Spleen (tissue), 11 donors: ENCODE measurements at regions not wholly inside any gene's neighbourhood (a gene's known extent, or its start where the extent isn't known, plus 50 kb on each side); places are given as distances from the start of the nearest gene placed in this dataset.

Experiments used
- DNase-seq: peaks from one replicate; pipeline ENCODE4 v3.0.0-alpha.2; 2020
- H3K27ac ChIP-seq, 8 donors: fragments of 200-600 bp; sonication (generic) in 7 of 8; 1 replicate in 4 of 8; 2 replicates in 4 of 8; pipeline versions ENCODE4 v1.5.0 to v1.8.0; 2016 to 2021; ENCODE audit warnings: inconsistent platforms in 4 of 8, mild to moderate bottlenecking in 4 of 8, moderate library complexity in 1 of 8
- H3K27me3 ChIP-seq, 7 donors: fragments of 200-600 bp; sonication (generic) in 6 of 7; replicated peaks in 1 of 7; 1 replicate in 4 of 7; 2 replicates in 3 of 7; pipeline versions ENCODE4 v1.5.0 to v1.8.0; 2016 to 2021; ENCODE audit warnings: inconsistent platforms in 3 of 7, mild to moderate bottlenecking in 1 of 7
- H3K36me3 ChIP-seq, 6 donors: fragments of 200-600 bp; sonication (generic) in 5 of 6; 1 replicate in 4 of 6; 2 replicates in 2 of 6; pipeline versions ENCODE4 v1.5.0 to v1.8.0; 2016 to 2021; ENCODE audit warnings: inconsistent platforms in 2 of 6
- H3K4me1 ChIP-seq, 6 donors: fragments of 200-600 bp; sonication (generic) in 5 of 6; 1 replicate in 3 of 6; 2 replicates in 3 of 6; pipeline versions ENCODE4 v1.5.0 to v1.8.0; 2016 to 2021; ENCODE audit warnings: inconsistent platforms in 3 of 6
- H3K4me3 ChIP-seq, 8 donors: fragments of 200-600 bp; sonication (generic) in 7 of 8; 1 replicate in 4 of 8; 2 replicates in 4 of 8; pipeline versions ENCODE4 v1.5.0 to v1.8.0; 2016 to 2021; ENCODE audit warnings: inconsistent platforms in 4 of 8, mild to moderate bottlenecking in 4 of 8, moderate library complexity in 2 of 8
- H3K9me3 ChIP-seq, 8 donors: fragments of 200-600 bp; sonication (generic) in 7 of 8; 1 replicate in 4 of 8; 2 replicates in 4 of 8; pipeline versions ENCODE4 v1.5.0 to v1.8.0; 2016 to 2021; ENCODE audit warnings: inconsistent platforms in 4 of 8
- CTCF ChIP-seq, 11 experiments: fragments of 200-600 bp in 7 of 11; fragments of 450-650 bp in 4 of 11; sonication (generic) in 4 of 11; IDR thresholded peaks in 8 of 11; conservative IDR thresholded peaks in 3 of 11; 1 replicate in 7 of 11; 2 replicates in 4 of 11; pipeline versions ENCODE4 v1.4.0 to v1.8.0; 2016 to 2021; ENCODE audit warnings: antibody characterized with exemption in 11 of 11, inconsistent platforms in 4 of 11, mild to moderate bottlenecking in 1 of 11
- POLR2A ChIP-seq, 3 donors: fragments of 450-650 bp; IDR thresholded peaks; one replicate each; pipeline ENCODE4 v1.5.1; 2017; ENCODE audit warnings: antibody characterized with exemption in 3 of 3, mild to moderate bottlenecking in 1 of 3
- POLR2AphosphoS5 ChIP-seq, 3 donors: sonication (generic); formaldehyde crosslinking; IDR thresholded peaks; one replicate each; pipeline ENCODE4 v1.5.1; 2017; ENCODE audit warnings: antibody characterized with exemption in 3 of 3
- WGBS, 5 donors: extraction: QIAGEN DNeasy Blood & Tissue Kit in 3 of 5; methylation state at CpG; one replicate each; pipeline versions ENCODE4 v1.1.5 to v1.1.7; 2013 to 2018; 5-methylcytosine and 5-hydroxymethylcytosine counted together
- intact Hi-C: fragments of 100-400 bp; cut with DNase I; formaldehyde crosslinking; loops from one replicate; pipeline ENCODE4 v1.15.0; 2023; ENCODE audit warnings: low total_unique reads
- donor health status: healthy with polysubstance abuse.
- donor health status: DM: no; HTN: no; CAD: no; lungs with moderate emphysema.
- donor health status: DM: no; HTN: no; CAD: no.
- donor health status: Bipolar disorder and iron deficiency.
- donor health status: healthy.
- donor health status: DM: no; HTN: no; CAD: no.
- donor health status: DM: yes; HTN: yes; CAD: no.

- no peak overlapping the region for H3K4me3 ChIP-seq
- H3K9me3 ChIP-seq = peaks cover 0 to 17% (median 11%) of the 10 kb centered on the region in 8 donors
- intact Hi-C loops = no loop called here
- no peak overlapping the region for H3K27ac ChIP-seq
- H3K27me3 ChIP-seq = peaks cover 0 to 28% (median 0%) of the 10 kb centered on the region in 7 donors
- H3K4me1 ChIP-seq = peaks cover 0 to 10% (median 6%) of the 10 kb centered on the region in 6 donors
- no peaks in the 10 kb centered on the region for H3K36me3 ChIP-seq
- WGBS, 5 donors = 78 to 88% (median 85%) methylated on average over 8 of the region's 8 CpGs
- TF ChIP-seq POLR2A (IDR thresholded peaks at IDR 0.05) (no peak), POLR2AphosphoS5 (IDR thresholded peaks at IDR 0.05) (no peak), CTCF (IDR thresholded peaks at IDR 0.05 in 8 of 11, conservative IDR thresholded peaks at IDR 0.05 in 3 of 11) (no peak)
- DNase-seq = peak; percentile 61
These were observed 358.9 kb downstream of the CTTN start for GRCh38 chr11:70757241-70757640.

- no peak overlapping the region for H3K27ac ChIP-seq
- 88 to 93% (median 92%) methylated on average over 20 of the region's 20 CpGs for WGBS, 5 donors
- peaks cover 0 to 10% (median 6%) of the 10 kb centered on the region in 6 donors for H3K4me1 ChIP-seq
- no peak overlapping the region for H3K4me3 ChIP-seq
- no peaks in the 10 kb centered on the region for H3K36me3 ChIP-seq
- H3K27me3 ChIP-seq = peaks cover 0 to 28% (median 0%) of the 10 kb centered on the region in 7 donors
- H3K9me3 ChIP-seq = peaks cover 0 to 17% (median 10%) of the 10 kb centered on the region in 8 donors
- peak; percentile 43 for DNase-seq
- intact Hi-C loops = no loop called here
- no peak for TF ChIP-seq POLR2A (IDR thresholded peaks at IDR 0.05)
- no peak for TF ChIP-seq POLR2AphosphoS5 (IDR thresholded peaks at IDR 0.05)
- TF ChIP-seq CTCF (IDR thresholded peaks at IDR 0.05 in 8 of 11, conservative IDR thresholded peaks at IDR 0.05 in 3 of 11) = no peak
These were observed 359.9 kb downstream of the CTTN start for GRCh38 chr11:70758206-70758605.

GRCh38 chr11:70759846-70760245 is 361.5 kb downstream of the CTTN start:
- peak; percentile 27 for DNase-seq
- WGBS, 5 donors = 88 to 93% (median 91%) methylated on average over 8 of the region's 8 CpGs
- peaks cover 0 to 28% (median 0%) of the 10 kb centered on the region in 7 donors for H3K27me3 ChIP-seq
- H3K9me3 ChIP-seq = peaks cover 0 to 17% (median 10%) of the 10 kb centered on the region in 8 donors
- no peak overlapping the region for H3K4me3 ChIP-seq
- H3K4me1 ChIP-seq = peaks cover 0 to 10% (median 6%) of the 10 kb centered on the region in 6 donors
- intact Hi-C loops = no loop called here
- H3K36me3 ChIP-seq = no peaks in the 10 kb centered on the region
- no peak overlapping the region for H3K27ac ChIP-seq
- TF ChIP-seq POLR2AphosphoS5 (IDR thresholded peaks at IDR 0.05) (no peak), CTCF (IDR thresholded peaks at IDR 0.05 in 8 of 11, conservative IDR thresholded peaks at IDR 0.05 in 3 of 11) (no peak), POLR2A (IDR thresholded peaks at IDR 0.05) (no peak)

- no peaks in the 10 kb centered on the region for H3K36me3 ChIP-seq
- WGBS, 5 donors = 81 to 91% (median 81%) methylated on average over 7 to 9 of the region's 9 CpGs
- TF ChIP-seq POLR2AphosphoS5 (IDR thresholded peaks at IDR 0.05) = no peak
- no peak for TF ChIP-seq CTCF (IDR thresholded peaks at IDR 0.05 in 8 of 11, conservative IDR thresholded peaks at IDR 0.05 in 3 of 11)
- TF ChIP-seq POLR2A (IDR thresholded peaks at IDR 0.05) = no peak
- peaks cover 0 to 17% (median 10%) of the 10 kb centered on the region in 8 donors for H3K9me3 ChIP-seq
- peaks cover 0 to 6% (median 5%) of the 10 kb centered on the region in 6 donors for H3K4me1 ChIP-seq
- DNase-seq = peak; percentile 51
- no peak overlapping the region for H3K27ac ChIP-seq
- intact Hi-C loops = no loop called here
- no peak overlapping the region for H3K4me3 ChIP-seq
- H3K27me3 ChIP-seq = peaks cover 0 to 23% (median 0%) of the 10 kb centered on the region in 7 donors
These were observed 362.2 kb downstream of the CTTN start for GRCh38 chr11:70760416-70761020.
